Adrenal gland (tissue), 9 donors: ENCODE measurements at regions not wholly inside any gene's neighbourhood (a gene's known extent, or its start where the extent isn't known, plus 50 kb on each side); places are given as distances from the start of the nearest gene placed in this dataset.

Source experiments
- DNase-seq, 7 donors: peaks; one replicate each; pipeline ENCODE4 v3.0.0-alpha.2; 2019 to 2020
- H3K27ac ChIP-seq, 5 donors: fragments of 200-600 bp; sonication (generic) in 4 of 5; 1 replicate in 3 of 5; 2 replicates in 2 of 5; pipeline versions ENCODE4 v1.5.1 to v1.8.0; 2016 to 2020; ENCODE audit warnings: mild to moderate bottlenecking in 1 of 5
- H3K27me3 ChIP-seq: fragments of 200-600 bp; 2 replicates; pipeline ENCODE4 v1.8.0; 2021
- H3K36me3 ChIP-seq, 2 donors: fragments of 200-600 bp; replicated peaks in 1 of 2; 1 replicate in 1 of 2; 2 replicates in 1 of 2; pipeline versions ENCODE4 v1.5.1 to v1.8.0; 2018 to 2022
- H3K4me1 ChIP-seq, 2 donors: fragments of 200-600 bp; replicated peaks in 1 of 2; 1 replicate in 1 of 2; 2 replicates in 1 of 2; pipeline versions ENCODE4 v1.5.1 to v1.8.0; 2018 to 2021
- H3K4me3 ChIP-seq, 4 donors: fragments of 200-600 bp; sonication (generic) in 3 of 4; one replicate each; pipeline ENCODE4 v1.5.1; 2016 to 2018
- H3K9me3 ChIP-seq, 3 donors: fragments of 200-600 bp; sonication (generic) in 1 of 3; replicated peaks in 1 of 3; 1 replicate in 2 of 3; 2 replicates in 1 of 3; pipeline versions ENCODE4 v1.5.1 to v1.8.0; 2016 to 2021
- CTCF ChIP-seq, 6 experiments: fragments of 450-650 bp in 4 of 6; fragments of 200-600 bp in 2 of 6; sonication (generic) in 1 of 6; IDR thresholded peaks; 1 replicate in 5 of 6; 2 replicates in 1 of 6; pipeline versions ENCODE4 v1.5.1 to v1.8.0; 2016 to 2021; ENCODE audit warnings: antibody characterized with exemption in 6 of 6, mild to moderate bottlenecking in 2 of 6, moderate library complexity in 1 of 6
- POLR2A ChIP-seq, 2 donors: fragments of 450-650 bp; IDR thresholded peaks; one replicate each; pipeline ENCODE4 v1.6.1; 2017; ENCODE audit warnings: antibody characterized with exemption in 2 of 2, mild to moderate bottlenecking in 2 of 2, moderate library complexity in 1 of 2
- WGBS, 4 donors: extraction: QIAGEN DNeasy Blood & Tissue Kit in 2 of 4; methylation state at CpG; one replicate each; pipeline versions ENCODE4 v1.1.5 to v1.1.7; 2013 to 2017; 5-methylcytosine and 5-hydroxymethylcytosine counted together
- intact Hi-C, 2 donors: fragments of 100-400 bp; cut with DNase I; formaldehyde crosslinking; loops; one replicate each; pipeline versions ENCODE4 v1.14.1 to v1.15.0; 2022 to 2023
- donor health status: healthy with polysubstance abuse.
- donor health status: Bipolar disorder and iron deficiency.
- donor health status: DM: yes; HTN: yes; CAD: no.
- donor health status: DM: no; HTN: no; CAD: no.
- donor health status: DM: no; HTN: no; CAD: no.

DNA sequence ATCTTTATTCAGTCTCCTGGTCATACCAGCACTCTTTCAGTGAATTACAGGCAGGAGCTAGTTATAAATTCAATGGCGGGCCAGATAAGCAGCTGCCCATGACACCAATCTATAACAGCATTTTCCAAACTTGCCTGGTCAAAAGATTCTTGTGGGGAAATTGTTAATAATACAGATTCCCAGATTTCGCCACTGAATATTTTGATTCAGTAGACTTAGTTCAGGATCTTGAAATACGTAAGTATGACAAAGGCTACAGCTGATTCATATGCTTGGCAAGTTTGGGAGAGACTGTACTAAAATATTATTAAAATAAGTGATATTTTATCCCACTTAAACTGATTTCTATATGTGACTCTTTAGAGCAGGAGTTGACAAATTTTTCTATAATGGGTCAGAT lies 119.3 kb downstream of the TMCO5A start:
- Histone ChIP-seq H3K27ac (no peak overlapping the region), H3K4me1 (peaks cover 9 to 13% of the 10 kb centered on the region in 2 donors), H3K9me3 (no peaks in the 10 kb centered on the region), H3K36me3 (no peaks in the 10 kb centered on the region), H3K4me3 (no peak overlapping the region), H3K27me3 (no peaks in the 10 kb centered on the region)
- intact Hi-C loops: no loop called here
- 95 to 97% (median 97%) methylated on average over 3 of the region's 3 CpGs for WGBS, 4 donors
- TF ChIP-seq POLR2A (IDR thresholded peaks at IDR 0.05): no peak
- DNase-seq: no peak

DNA sequence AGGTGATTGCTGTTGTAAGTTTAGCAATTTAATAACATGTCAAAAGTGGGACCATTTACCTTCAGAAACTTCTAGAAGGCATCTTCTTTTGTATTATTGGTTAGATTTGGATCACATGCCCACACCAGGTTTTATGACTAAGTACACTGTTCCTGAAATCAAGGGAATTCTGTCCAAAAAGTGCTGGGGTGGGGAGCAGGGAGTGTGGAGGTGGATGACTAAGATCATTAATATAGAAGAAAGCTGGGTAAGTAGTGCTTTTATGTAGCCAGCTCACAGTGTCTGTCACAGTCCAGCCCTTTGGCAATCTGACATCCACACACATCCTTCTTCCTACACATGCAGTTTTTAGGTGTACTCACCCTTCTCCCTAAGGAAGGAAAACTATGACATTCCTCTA lies 120.0 kb downstream of the TMCO5A start:
- no peak for DNase-seq
- no peak for TF ChIP-seq CTCF (IDR thresholded peaks at IDR 0.05)
- no peak for TF ChIP-seq POLR2A (IDR thresholded peaks at IDR 0.05)
- Histone ChIP-seq H3K27me3 (no peaks in the 10 kb centered on the region), H3K36me3 (no peaks in the 10 kb centered on the region), H3K9me3 (no peaks in the 10 kb centered on the region), H3K4me3 (no peak overlapping the region), H3K27ac (no peak overlapping the region), H3K4me1 (peaks cover 9 to 13% of the 10 kb centered on the region in 2 donors)
- intact Hi-C loops: no loop called here

DNA sequence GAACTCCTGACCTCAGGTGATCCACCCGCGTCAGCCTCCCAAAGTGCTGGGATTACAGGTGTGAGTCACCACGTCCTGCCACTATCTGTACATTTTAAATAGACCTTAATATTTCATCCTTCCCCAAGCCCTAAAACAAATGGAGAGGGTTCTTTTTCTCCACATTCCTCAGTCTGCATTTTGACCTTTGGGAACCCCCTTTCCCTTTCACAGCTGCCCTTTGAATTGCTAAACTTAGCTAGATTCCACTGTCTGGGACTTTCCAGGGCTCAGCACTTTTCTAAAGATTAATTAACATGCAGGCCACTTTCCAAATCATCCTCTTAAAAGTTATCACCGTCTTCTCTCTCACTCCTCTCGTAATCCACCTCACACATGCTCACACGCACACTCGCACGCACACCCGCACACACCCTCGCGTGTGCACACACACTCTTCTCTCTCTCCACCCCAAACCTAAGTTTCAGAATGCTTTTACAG lies 124.2 kb downstream of the TMCO5A start:
- 66 to 78% (median 72%) methylated on average over 11 of the region's 11 CpGs for WGBS, 4 donors
- Histone ChIP-seq H3K27me3 (no peaks in the 10 kb centered on the region), H3K27ac (no peak overlapping the region), H3K36me3 (no peaks in the 10 kb centered on the region), H3K9me3 (no peaks in the 10 kb centered on the region), H3K4me1 (peaks cover 0 to 10% of the 10 kb centered on the region in 2 donors), H3K4me3 (no peak overlapping the region)
- intact Hi-C loops: no loop called here
- TF ChIP-seq CTCF (IDR thresholded peaks at IDR 0.05): no peak
- TF ChIP-seq POLR2A (IDR thresholded peaks at IDR 0.05): no peak
- no peak for DNase-seq

DNA sequence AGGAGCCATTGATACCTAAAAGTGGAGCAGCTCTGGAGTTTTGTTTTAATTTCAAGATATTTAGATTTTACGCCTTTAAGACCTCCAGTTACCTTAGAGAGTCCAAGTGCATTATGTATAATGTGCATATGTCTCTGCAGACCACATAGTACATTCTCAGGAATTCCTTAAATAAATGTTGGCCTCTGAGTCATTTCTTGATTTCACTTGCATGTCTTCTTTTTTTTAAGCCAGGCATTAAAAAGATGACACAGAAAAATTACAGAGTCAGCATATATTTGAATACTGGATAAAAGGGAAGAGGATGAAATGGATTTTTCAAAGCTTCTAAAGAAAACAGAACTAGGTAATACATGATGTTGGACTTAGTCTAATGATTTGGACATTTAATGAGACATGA lies 125.2 kb downstream of the TMCO5A start:
- TF ChIP-seq POLR2A (IDR thresholded peaks at IDR 0.05): no peak
- TF ChIP-seq CTCF (IDR thresholded peaks at IDR 0.05): no peak
- intact Hi-C loops: no loop called here
- Histone ChIP-seq H3K4me1 (peaks cover 0 to 10% of the 10 kb centered on the region in 2 donors), H3K9me3 (no peaks in the 10 kb centered on the region), H3K36me3 (no peaks in the 10 kb centered on the region), H3K27ac (no peak overlapping the region), H3K27me3 (no peaks in the 10 kb centered on the region), H3K4me3 (no peak overlapping the region)
- 90 to 97% (median 95%) methylated on average over 1 of the region's 1 CpG for WGBS, 4 donors
- no peak for DNase-seq

DNA sequence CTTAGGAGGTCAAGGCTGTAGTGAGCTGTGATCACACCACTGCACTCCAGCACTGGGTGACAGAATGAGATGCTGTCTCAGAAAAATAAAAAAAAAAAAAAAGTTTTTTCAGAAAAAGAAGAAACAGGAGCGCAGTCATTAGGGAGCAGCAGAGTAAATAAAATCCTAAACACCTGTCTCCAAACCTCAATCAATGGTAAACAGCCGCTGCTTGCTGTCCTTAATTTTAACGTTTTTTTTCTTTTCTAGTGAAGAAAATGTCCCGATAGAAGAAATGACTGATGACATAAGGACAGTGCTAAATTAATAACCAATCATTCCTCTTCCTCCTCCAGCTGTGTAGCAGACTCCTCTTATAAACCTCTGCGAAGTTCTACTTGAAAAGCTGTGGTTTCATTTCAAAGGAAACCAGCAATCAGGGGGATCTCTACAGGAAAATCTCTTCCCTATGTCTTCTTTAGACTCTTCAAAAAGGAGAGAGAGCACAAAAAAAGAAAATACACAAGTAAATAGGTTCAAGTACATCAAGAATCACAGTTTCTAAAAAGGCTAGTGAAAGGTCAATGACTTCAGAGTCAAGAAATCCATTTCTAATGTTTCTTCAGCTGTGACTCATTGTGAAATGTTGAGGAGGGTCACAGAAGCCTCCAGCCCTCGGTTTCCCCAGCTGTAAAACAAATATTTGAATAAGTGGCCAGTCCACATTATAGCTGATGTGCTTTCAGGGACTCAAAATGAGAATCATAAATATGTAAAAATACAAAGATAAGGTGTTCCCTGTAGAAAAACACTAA lies 127.6 kb downstream of the TMCO5A start:
- peaks cover 0 to 15% of the 10 kb centered on the region in 2 donors for H3K4me1 ChIP-seq
- 53 to 61% (median 57%) methylated on average over 6 of the region's 6 CpGs for WGBS, 4 donors
- no peak overlapping the region for H3K27ac ChIP-seq

More for the DNA sequence above, 127.6 kb downstream of the TMCO5A start:
- H3K36me3 ChIP-seq: no peaks in the 10 kb centered on the region
- no peaks in the 10 kb centered on the region for H3K27me3 ChIP-seq
- no peak overlapping the region for H3K4me3 ChIP-seq
- DNase-seq: no peak
- H3K9me3 ChIP-seq: no peaks in the 10 kb centered on the region
- no peak for TF ChIP-seq CTCF (IDR thresholded peaks at IDR 0.05)
- TF ChIP-seq POLR2A (IDR thresholded peaks at IDR 0.05): no peak
- intact Hi-C loops: no loop called here
